ENCODE measurements at regions not wholly inside any gene's neighbourhood (a gene's known extent, or its start where the extent isn't known, plus 50 kb on each side); places are given as distances from the start of the nearest gene placed in this dataset.

GRCh38 chr4:27568952-27569319 lies 708.3 kb downstream of the STIM2 start:
- no peak for TF ChIP-seq FOXP2 (optimal IDR thresholded peaks at IDR 0.05; ENCODE audit: control extremely low read depth, extremely low read length, insufficient read depth)
- no peak for TF ChIP-seq POLR2AphosphoS5 (IDR thresholded peaks at IDR 0.05; ENCODE audit: borderline replicate concordance, low read depth, low read length)
- no peak for TF ChIP-seq EZH2 (IDR thresholded peaks at IDR 0.05)
